Type B pancreatic cell (in vitro differentiated cells): ENCODE measurements at regions not wholly inside any gene's neighbourhood (a gene's known extent, or its start where the extent isn't known, plus 50 kb on each side); places are given as distances from the start of the nearest gene placed in this dataset.

Experiments
- DNase-seq: peaks from one replicate; pipeline ENCODE4 v3.0.0; 2021; ENCODE audit warnings: mixed read lengths; ENCODE audit not compliant: unreplicated experiment; ENCODE audit errors: extremely low spot score
- H3K27ac Mint-ChIP-seq: 2 replicates; pipeline ENCODE4 v1.8.0; 2021; ENCODE audit warnings: mild to moderate bottlenecking, mixed read lengths
- H3K27me3 Mint-ChIP-seq: 2 replicates; pipeline ENCODE4 v1.8.0; 2021; ENCODE audit warnings: mixed read lengths
- H3K36me3 Mint-ChIP-seq: 2 replicates; pipeline ENCODE4 v1.8.0; 2021; ENCODE audit warnings: mixed read lengths
- H3K4me1 Mint-ChIP-seq: one replicate; pipeline ENCODE4 v1.8.0; 2021; ENCODE audit warnings: mixed read lengths; ENCODE audit not compliant: unreplicated experiment
- H3K4me3 Mint-ChIP-seq: 2 replicates; pipeline ENCODE4 v1.8.0; 2021; ENCODE audit warnings: mild to moderate bottlenecking, mixed read lengths
- H3K9me3 Mint-ChIP-seq: 2 replicates; pipeline ENCODE4 v1.8.0; 2021; ENCODE audit warnings: mixed read lengths
- CTCF ChIP-seq: fragments of 200-600 bp; sonication (generic); conservative IDR thresholded peaks from 2 replicates; pipeline ENCODE4 v1.5.0; 2021; ENCODE audit warnings: antibody characterized with exemption, mild to moderate bottlenecking

GRCh38 chr10:78326372-78326771 lies 292.7 kb downstream of the RPS24 start:
- H3K27ac Mint-ChIP-seq: no peak overlapping the region
- H3K4me3 Mint-ChIP-seq: no peak overlapping the region
- H3K36me3 Mint-ChIP-seq: no peaks in the 10 kb centered on the region
- TF ChIP-seq CTCF: no peak
- no peak for DNase-seq
- peaks cover 9% of the 10 kb centered on the region for H3K4me1 Mint-ChIP-seq
- H3K9me3 Mint-ChIP-seq: peaks cover 7% of the 10 kb centered on the region
- H3K27me3 Mint-ChIP-seq: peaks cover 7% of the 10 kb centered on the region

- H3K27ac Mint-ChIP-seq: no peak overlapping the region
- no peaks in the 10 kb centered on the region for H3K36me3 Mint-ChIP-seq
- peaks cover 17% of the 10 kb centered on the region for H3K4me1 Mint-ChIP-seq
- H3K27me3 Mint-ChIP-seq: peaks cover 7% of the 10 kb centered on the region
- no peak for TF ChIP-seq CTCF
- H3K9me3 Mint-ChIP-seq: peaks cover 7% of the 10 kb centered on the region
- peak; percentile 27 for DNase-seq
- no peak overlapping the region for H3K4me3 Mint-ChIP-seq
Measured at GRCh38 chr10:78327778-78328591, 294.3 kb downstream of the RPS24 start.

GRCh38 chr10:78328592-78329404 lies 295.1 kb downstream of the RPS24 start:
- Mint-ChIP-seq H3K27me3 (peaks cover 7% of the 10 kb centered on the region), H3K27ac (no peak overlapping the region), H3K4me3 (no peak overlapping the region), H3K9me3 (peaks cover 7% of the 10 kb centered on the region), H3K4me1 (peaks cover 24% of the 10 kb centered on the region), H3K36me3 (no peaks in the 10 kb centered on the region)
- TF ChIP-seq CTCF: no peak
- peak; percentile 51 for DNase-seq

- H3K27me3 Mint-ChIP-seq: peaks cover 7% of the 10 kb centered on the region
- peak; percentile 27 for DNase-seq
- H3K9me3 Mint-ChIP-seq: peaks cover 7% of the 10 kb centered on the region
- peaks cover 28% of the 10 kb centered on the region for H3K4me1 Mint-ChIP-seq
- H3K27ac Mint-ChIP-seq: no peak overlapping the region
- TF ChIP-seq CTCF: no peak
- H3K36me3 Mint-ChIP-seq: no peaks in the 10 kb centered on the region
- H3K4me3 Mint-ChIP-seq: no peak overlapping the region
Measured at GRCh38 chr10:78330884-78331283, 297.2 kb downstream of the RPS24 start.

- DNase-seq: peak; percentile 53
- peak overlapping the region; percentile 17 for H3K27ac Mint-ChIP-seq
- peaks cover 4% of the 10 kb centered on the region for H3K9me3 Mint-ChIP-seq
- H3K36me3 Mint-ChIP-seq: no peaks in the 10 kb centered on the region
- TF ChIP-seq CTCF: no peak
- peaks cover 7% of the 10 kb centered on the region for H3K27me3 Mint-ChIP-seq
- no peak overlapping the region for H3K4me3 Mint-ChIP-seq
- H3K4me1 Mint-ChIP-seq: peaks cover 34% of the 10 kb centered on the region
Measured at GRCh38 chr10:78331391-78331922, 297.8 kb downstream of the RPS24 start.
